ENCODE measurements at regions not wholly inside any gene's neighbourhood (a gene's known extent, or its start where the extent isn't known, plus 50 kb on each side); places are given as distances from the start of the nearest gene placed in this dataset.

GRCh38 chr2:116074161-116074560, 1631.7 kb downstream of the DPP10 start:
- no peak for TF ChIP-seq POLR2AphosphoS5 (IDR thresholded peaks at IDR 0.05)
- no peak for TF ChIP-seq CTCF (IDR thresholded peaks at IDR 0.05)

Data from transverse colon (tissue), 4 donors.